Mammary epithelial cell (primary cell): ENCODE measurements at regions not wholly inside any gene's neighbourhood (a gene's known extent, or its start where the extent isn't known, plus 50 kb on each side); places are given as distances from the start of the nearest gene placed in this dataset.

Experiments used
- CTCF ChIP-seq, 2 donors: IDR thresholded peaks in 1 of 2; conservative IDR thresholded peaks in 1 of 2; 2 replicates each; pipeline ENCODE4 v1.5.1; 2011 to 2012; ENCODE audit warnings: inconsistent platforms in 2 of 2, low read length in 2 of 2, mild to moderate bottlenecking in 2 of 2, control low read depth in 1 of 2, low read depth in 1 of 2; ENCODE audit not compliant: insufficient read depth in 1 of 2; ENCODE audit errors: extremely low read depth in 1 of 2
- EZH2 ChIP-seq: IDR thresholded peaks from 2 replicates; pipeline ENCODE4 v1.6.1; 2012; ENCODE audit warnings: low read length, inconsistent platforms, borderline replicate concordance

- no peak for TF ChIP-seq CTCF (conservative IDR thresholded peaks at IDR 0.05 in 1 of 2, IDR thresholded peaks at IDR 0.05 in 1 of 2; ENCODE audit: extremely low read depth in 1 of 2, insufficient read depth in 1 of 2, low read depth in 1 of 2, low read length in 2 of 2)
- TF ChIP-seq EZH2 = no peak
Observed at GRCh38 chr14:86675059-86675458, 1145.1 kb downstream of the FLRT2 start.
